GM23338 (cell line): ENCODE measurements at regions not wholly inside any gene's neighbourhood (a gene's known extent, or its start where the extent isn't known, plus 50 kb on each side); places are given as distances from the start of the nearest gene placed in this dataset.

Source experiments
- ATAC-seq: fragments of 200-7000 bp; cut with Tn5 transposase; 3 replicates; pipeline ENCODE4 v1.9.1; 2020
- DNase-seq: peaks from one replicate; pipeline ENCODE4 v3.0.0-alpha.2; 2015; ENCODE audit warnings: low spot score
- H2AFZ ChIP-seq: fragments of 200-600 bp; sonication (generic); 2 replicates; pipeline ENCODE4 v1.8.0; 2016; ENCODE audit warnings: antibody characterized with exemption, mild to moderate bottlenecking, moderate library complexity
- H3F3A ChIP-seq: fragments of 200-600 bp; sonication (generic); replicated peaks from 2 replicates; pipeline ENCODE4 v1.8.0; 2017; ENCODE audit warnings: antibody characterized with exemption, mixed run types, low read depth
- H3K27ac ChIP-seq: fragments of 200-600 bp; sonication (generic); 2 replicates; pipeline ENCODE4 v1.6.1; 2016; ENCODE audit warnings: low read depth
- H3K27me3 ChIP-seq: fragments of 200-600 bp; sonication (generic); 2 replicates; pipeline ENCODE4 v1.8.0; 2016; ENCODE audit warnings: mild to moderate bottlenecking, mixed run types, moderate library complexity; ENCODE audit not compliant: insufficient read depth
- H3K36me3 ChIP-seq: fragments of 200-600 bp; sonication (generic); 2 replicates; pipeline ENCODE4 v1.8.0; 2016; ENCODE audit warnings: mild to moderate bottlenecking; ENCODE audit not compliant: insufficient read depth
- H3K4me1 ChIP-seq: fragments of 200-600 bp; sonication (generic); 2 replicates; pipeline ENCODE4 v1.8.0; 2016; ENCODE audit warnings: mild to moderate bottlenecking, moderate library complexity; ENCODE audit not compliant: insufficient read depth
- H3K4me2 ChIP-seq: fragments of 200-600 bp; sonication (generic); 2 replicates; pipeline ENCODE4 v1.7.1; 2017; ENCODE audit warnings: mixed run types
- H3K4me3 ChIP-seq: fragments of 200-600 bp; sonication (generic); 2 replicates; pipeline ENCODE4 v1.6.1; 2016; ENCODE audit warnings: mixed run types
- H3K79me2 ChIP-seq: fragments of 200-600 bp; sonication (generic); replicated peaks from 2 replicates; pipeline ENCODE4 v1.8.0; 2017; ENCODE audit warnings: mild to moderate bottlenecking; ENCODE audit not compliant: insufficient read depth
- H3K9me2 ChIP-seq: fragments of 200-600 bp; sonication (generic); 2 replicates; pipeline ENCODE4 v1.8.0; 2017; ENCODE audit not compliant: insufficient read depth
- H4K20me1 ChIP-seq: fragments of 200-600 bp; sonication (generic); replicated peaks from 2 replicates; pipeline ENCODE4 v1.8.0; 2017; ENCODE audit warnings: mild to moderate bottlenecking; ENCODE audit not compliant: insufficient read depth
- H3K27ac Mint-ChIP-seq: 2 replicates; pipeline ENCODE4 v1.8.0; 2020; ENCODE audit warnings: inconsistent platforms, mild to moderate bottlenecking, moderate library complexity, mixed read lengths
- H3K27me3 Mint-ChIP-seq: 3 replicates; pipeline ENCODE4 v1.8.0; 2022; ENCODE audit warnings: low read depth, mild to moderate bottlenecking, moderate library complexity, mixed read lengths, inconsistent platforms; ENCODE audit not compliant: insufficient read depth, poor library complexity
- H3K36me3 Mint-ChIP-seq: 3 replicates; pipeline ENCODE4 v1.8.0; 2021; ENCODE audit warnings: low read depth, mild to moderate bottlenecking, inconsistent platforms, moderate library complexity, mixed read lengths
- H3K4me1 Mint-ChIP-seq: 3 replicates; pipeline ENCODE4 v1.8.0; 2020; ENCODE audit warnings: mild to moderate bottlenecking, inconsistent platforms, mixed read lengths
- H3K4me3 Mint-ChIP-seq: 3 replicates; pipeline ENCODE4 v1.8.0; 2021; ENCODE audit warnings: moderate library complexity, mild to moderate bottlenecking, inconsistent platforms, mixed read lengths
- H3K9me3 Mint-ChIP-seq: 3 replicates; pipeline ENCODE4 v1.8.0; 2020; ENCODE audit warnings: moderate library complexity, mild to moderate bottlenecking, inconsistent platforms, mixed read lengths
- CTCF ChIP-seq, 2 experiments: fragments of 200-600 bp in 1 of 2; sonication (generic) in 1 of 2; conservative IDR thresholded peaks; 2 replicates each; pipeline versions ENCODE4 v1.5.1 to v1.6.1; 2016 to 2017; ENCODE audit warnings: antibody characterized with exemption in 2 of 2, low read depth in 2 of 2, mild to moderate bottlenecking in 2 of 2, moderate library complexity in 1 of 2
- EZH2phosphoT487 ChIP-seq: fragments of 200-600 bp; sonication (generic); IDR thresholded peaks from one replicate; pipeline ENCODE4 v1.8.1; 2018; ENCODE audit warnings: antibody characterized with exemption; ENCODE audit not compliant: unreplicated experiment
- JUNB ChIP-seq: IDR thresholded peaks from one replicate; pipeline ENCODE4 v1.6.1; 2016; ENCODE audit warnings: antibody characterized with exemption; ENCODE audit not compliant: unreplicated experiment
- NANOG ChIP-seq: IDR thresholded peaks from 2 replicates; pipeline ENCODE4 v1.6.1; 2016; ENCODE audit warnings: antibody characterized with exemption, borderline replicate concordance
- POLR2AphosphoS5 ChIP-seq: IDR thresholded peaks from 2 replicates; pipeline ENCODE4 v1.6.1; 2016; ENCODE audit warnings: antibody characterized with exemption, low read depth
- ZNF114 ChIP-seq: fragments of 250-450 bp; sonication (Bioruptor Pico); IDR thresholded peaks from 2 replicates; pipeline ENCODE4 v1.5.0; 2020; ENCODE audit warnings: mild to moderate bottlenecking, moderate library complexity
- ZNF331 ChIP-seq: fragments of 250-450 bp; sonication (Bioruptor Pico); IDR thresholded peaks from 2 replicates; pipeline ENCODE4 v1.5.0; 2020; ENCODE audit warnings: low read depth, mild to moderate bottlenecking, moderate library complexity
- TF ChIP-seq, protein P1 (sequence below): fragments of 250-450 bp; sonication (Bioruptor Pico); IDR thresholded peaks from 2 replicates; pipeline ENCODE4 v1.5.0; 2020; ENCODE audit warnings: mild to moderate bottlenecking, moderate library complexity

DNA sequence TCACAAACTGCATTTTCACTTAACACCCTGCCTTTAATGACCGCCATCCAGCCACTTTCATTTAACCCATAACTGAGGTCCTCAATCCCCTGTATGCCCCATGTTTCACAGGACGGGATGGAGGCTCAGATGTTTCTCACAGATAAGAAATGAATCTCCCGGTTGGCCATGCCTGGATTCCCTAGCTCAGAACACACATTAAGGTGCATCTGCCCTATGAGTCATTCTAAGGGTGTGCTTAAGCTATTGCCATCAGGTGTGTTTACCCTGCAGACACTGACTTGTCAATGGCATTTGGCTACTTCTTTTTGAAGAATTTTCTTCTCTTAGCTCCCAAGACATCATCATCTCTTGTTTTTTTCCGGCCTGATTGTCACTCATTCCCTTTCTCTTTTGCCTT lies 222.6 kb upstream of the SMIM31 start:
- no peak overlapping the region for H3K4me3 ChIP-seq
- no peak for DNase-seq
- peaks cover 13% of the 10 kb centered on the region; the same call in 1 of the 2 replicates for H3K9me2 ChIP-seq
- no peak for ATAC-seq
- Mint-ChIP-seq H3K27me3 (peaks cover 2% of the 10 kb centered on the region), H3K9me3 (peaks cover 13% of the 10 kb centered on the region; the same call in 2 of the 3 replicates), H3K27ac (no peak overlapping the region), H3K4me3 (no peak overlapping the region), H3K36me3 (peaks cover 16% of the 10 kb centered on the region), H3K4me1 (peaks cover 24% of the 10 kb centered on the region)
- H4K20me1 ChIP-seq: no peaks in the 10 kb centered on the region
- no peak for TF ChIP-seq POLR2AphosphoS5
- no peak for TF ChIP-seq JUNB
- no peak for TF ChIP-seq NANOG
- TF ChIP-seq EZH2phosphoT487: no peak
- TF ChIP-seq, protein P1, sequence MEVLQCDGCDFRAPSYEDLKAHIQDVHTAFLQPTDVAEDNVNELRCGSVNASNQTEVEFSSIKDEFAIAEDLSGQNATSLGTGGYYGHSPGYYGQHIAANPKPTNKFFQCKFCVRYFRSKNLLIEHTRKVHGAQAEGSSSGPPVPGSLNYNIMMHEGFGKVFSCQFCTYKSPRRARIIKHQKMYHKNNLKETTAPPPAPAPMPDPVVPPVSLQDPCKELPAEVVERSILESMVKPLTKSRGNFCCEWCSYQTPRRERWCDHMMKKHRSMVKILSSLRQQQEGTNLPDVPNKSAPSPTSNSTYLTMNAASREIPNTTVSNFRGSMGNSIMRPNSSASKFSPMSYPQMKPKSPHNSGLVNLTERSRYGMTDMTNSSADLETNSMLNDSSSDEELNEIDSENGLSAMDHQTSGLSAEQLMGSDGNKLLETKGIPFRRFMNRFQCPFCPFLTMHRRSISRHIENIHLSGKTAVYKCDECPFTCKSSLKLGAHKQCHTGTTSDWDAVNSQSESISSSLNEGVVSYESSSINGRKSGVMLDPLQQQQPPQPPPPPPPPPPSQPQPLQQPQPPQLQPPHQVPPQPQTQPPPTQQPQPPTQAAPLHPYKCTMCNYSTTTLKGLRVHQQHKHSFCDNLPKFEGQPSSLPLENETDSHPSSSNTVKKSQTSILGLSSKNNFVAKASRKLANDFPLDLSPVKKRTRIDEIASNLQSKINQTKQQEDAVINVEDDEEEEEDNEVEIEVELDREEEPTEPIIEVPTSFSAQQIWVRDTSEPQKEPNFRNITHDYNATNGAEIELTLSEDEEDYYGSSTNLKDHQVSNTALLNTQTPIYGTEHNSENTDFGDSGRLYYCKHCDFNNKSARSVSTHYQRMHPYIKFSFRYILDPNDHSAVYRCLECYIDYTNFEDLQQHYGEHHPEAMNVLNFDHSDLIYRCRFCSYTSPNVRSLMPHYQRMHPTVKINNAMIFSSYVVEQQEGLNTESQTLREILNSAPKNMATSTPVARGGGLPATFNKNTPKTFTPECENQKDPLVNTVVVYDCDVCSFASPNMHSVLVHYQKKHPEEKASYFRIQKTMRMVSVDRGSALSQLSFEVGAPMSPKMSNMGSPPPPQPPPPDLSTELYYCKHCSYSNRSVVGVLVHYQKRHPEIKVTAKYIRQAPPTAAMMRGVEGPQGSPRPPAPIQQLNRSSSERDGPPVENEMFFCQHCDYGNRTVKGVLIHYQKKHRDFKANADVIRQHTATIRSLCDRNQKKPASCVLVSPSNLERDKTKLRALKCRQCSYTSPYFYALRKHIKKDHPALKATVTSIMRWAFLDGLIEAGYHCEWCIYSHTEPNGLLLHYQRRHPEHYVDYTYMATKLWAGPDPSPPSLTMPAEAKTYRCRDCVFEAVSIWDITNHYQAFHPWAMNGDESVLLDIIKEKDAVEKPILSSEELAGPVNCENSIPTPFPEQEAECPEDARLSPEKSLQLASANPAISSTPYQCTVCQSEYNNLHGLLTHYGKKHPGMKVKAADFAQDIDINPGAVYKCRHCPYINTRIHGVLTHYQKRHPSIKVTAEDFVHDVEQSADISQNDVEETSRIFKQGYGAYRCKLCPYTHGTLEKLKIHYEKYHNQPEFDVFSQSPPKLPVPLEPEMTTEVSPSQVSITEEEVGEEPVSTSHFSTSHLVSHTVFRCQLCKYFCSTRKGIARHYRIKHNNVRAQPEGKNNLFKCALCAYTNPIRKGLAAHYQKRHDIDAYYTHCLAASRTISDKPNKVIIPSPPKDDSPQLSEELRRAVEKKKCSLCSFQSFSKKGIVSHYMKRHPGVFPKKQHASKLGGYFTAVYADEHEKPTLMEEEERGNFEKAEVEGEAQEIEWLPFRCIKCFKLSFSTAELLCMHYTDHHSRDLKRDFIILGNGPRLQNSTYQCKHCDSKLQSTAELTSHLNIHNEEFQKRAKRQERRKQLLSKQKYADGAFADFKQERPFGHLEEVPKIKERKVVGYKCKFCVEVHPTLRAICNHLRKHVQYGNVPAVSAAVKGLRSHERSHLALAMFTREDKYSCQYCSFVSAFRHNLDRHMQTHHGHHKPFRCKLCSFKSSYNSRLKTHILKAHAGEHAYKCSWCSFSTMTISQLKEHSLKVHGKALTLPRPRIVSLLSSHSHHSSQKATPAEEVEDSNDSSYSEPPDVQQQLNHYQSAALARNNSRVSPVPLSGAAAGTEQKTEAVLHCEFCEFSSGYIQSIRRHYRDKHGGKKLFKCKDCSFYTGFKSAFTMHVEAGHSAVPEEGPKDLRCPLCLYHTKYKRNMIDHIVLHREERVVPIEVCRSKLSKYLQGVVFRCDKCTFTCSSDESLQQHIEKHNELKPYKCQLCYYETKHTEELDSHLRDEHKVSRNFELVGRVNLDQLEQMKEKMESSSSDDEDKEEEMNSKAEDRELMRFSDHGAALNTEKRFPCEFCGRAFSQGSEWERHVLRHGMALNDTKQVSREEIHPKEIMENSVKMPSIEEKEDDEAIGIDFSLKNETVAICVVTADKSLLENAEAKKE (CRISPR knock-in tag): no peak
- TF ChIP-seq ZNF331: no peak
- TF ChIP-seq CTCF (conservative IDR thresholded peaks at IDR 0.05; ENCODE audit: low read depth in 2 of 2): no peak
- no peak for TF ChIP-seq ZNF114
- H3K27ac ChIP-seq: no peak overlapping the region
- H2AFZ ChIP-seq: no peak overlapping the region
- H3K4me2 ChIP-seq: no peak overlapping the region
- no peaks in the 10 kb centered on the region for H3K27me3 ChIP-seq
- peaks cover 30% of the 10 kb centered on the region for H3K4me1 ChIP-seq
- H3K36me3 ChIP-seq: no peaks in the 10 kb centered on the region
- H3F3A ChIP-seq: no peaks in the 10 kb centered on the region
- no peaks in the 10 kb centered on the region for H3K79me2 ChIP-seq
